Vagina (tissue), 2 donors: ENCODE measurements at regions not wholly inside any gene's neighbourhood (a gene's known extent, or its start where the extent isn't known, plus 50 kb on each side); places are given as distances from the start of the nearest gene placed in this dataset.

ENCODE experiments used
- DNase-seq, 2 donors: peaks; one replicate each; pipeline ENCODE4 v3.0.0-alpha.2; 2017; ENCODE audit errors: extremely low spot score in 2 of 2
- H3K27ac ChIP-seq: fragments of 200-600 bp; sonication (generic); one replicate; pipeline ENCODE4 v1.5.1; 2019
- H3K27me3 ChIP-seq: fragments of 200-600 bp; sonication (generic); one replicate; pipeline ENCODE4 v1.5.1; 2019
- H3K36me3 ChIP-seq, 2 donors: fragments of 200-600 bp; sonication (generic); one replicate each; pipeline ENCODE4 v1.5.1; 2017 to 2019
- H3K4me1 ChIP-seq: fragments of 200-600 bp; sonication (generic); one replicate; pipeline ENCODE4 v1.5.1; 2019
- H3K4me3 ChIP-seq, 2 donors: fragments of 200-600 bp; sonication (generic); 1 replicate in 1 of 2; 2 replicates in 1 of 2; pipeline ENCODE4 v1.5.1; 2016 to 2019
- H3K9me3 ChIP-seq: fragments of 200-600 bp; sonication (generic); one replicate; pipeline ENCODE4 v1.5.1; 2019
- POLR2A ChIP-seq, 2 donors: fragments of 450-650 bp; IDR thresholded peaks; one replicate each; pipeline ENCODE4 v1.6.1; 2017; ENCODE audit warnings: antibody characterized with exemption in 2 of 2, mild to moderate bottlenecking in 2 of 2, moderate library complexity in 2 of 2
- POLR2AphosphoS5 ChIP-seq, 2 donors: sonication (generic); formaldehyde crosslinking; IDR thresholded peaks; one replicate each; pipeline ENCODE4 v1.9.0; 2017; ENCODE audit warnings: antibody characterized with exemption in 2 of 2, mild to moderate bottlenecking in 2 of 2, low read depth in 1 of 2; ENCODE audit not compliant: insufficient read depth in 1 of 2
- intact Hi-C: fragments of 100-400 bp; cut with DNase I; formaldehyde crosslinking; loops from one replicate; pipeline ENCODE4 v1.15.1; 2023
- TF ChIP-seq, protein P1 (sequence below), 3 experiments: fragments of 450-650 bp in 2 of 3; fragments of 200-600 bp in 1 of 3; sonication (generic) in 1 of 3; IDR thresholded peaks; one replicate each; pipeline ENCODE4 v1.5.1; 2017 to 2019; ENCODE audit warnings: antibody characterized with exemption in 3 of 3, mild to moderate bottlenecking in 2 of 3, moderate library complexity in 2 of 3

DNA sequence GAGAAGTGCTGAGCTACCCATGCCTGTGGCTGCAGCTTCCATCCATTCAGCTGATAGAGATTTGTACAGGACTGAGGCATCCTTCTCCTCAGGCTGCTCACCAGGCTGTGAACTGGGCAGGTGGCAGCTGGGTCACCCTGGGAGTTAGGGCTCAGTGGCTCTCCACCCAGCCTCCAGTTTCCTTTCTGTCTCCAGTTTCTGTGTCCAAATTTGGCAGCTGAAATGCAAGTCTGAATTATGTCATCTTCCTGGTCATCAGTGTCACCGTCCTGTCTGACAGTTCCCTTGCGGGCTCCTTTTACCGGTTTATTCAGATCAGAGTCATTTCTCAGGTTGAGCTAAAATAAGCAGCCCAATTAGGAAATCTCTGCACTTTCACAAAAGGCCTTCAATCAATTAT is 93.3 kb downstream of the EDN1 start:
- Histone ChIP-seq H3K27ac (no peak overlapping the region), H3K36me3 (no peaks in the 10 kb centered on the region), H3K4me3 (no peak overlapping the region), H3K27me3 (no peaks in the 10 kb centered on the region), H3K4me1 (no peaks in the 10 kb centered on the region), H3K9me3 (no peaks in the 10 kb centered on the region)
- intact Hi-C loops, result no loop called here
- DNase-seq, result no peak
- TF ChIP-seq, protein P1, sequence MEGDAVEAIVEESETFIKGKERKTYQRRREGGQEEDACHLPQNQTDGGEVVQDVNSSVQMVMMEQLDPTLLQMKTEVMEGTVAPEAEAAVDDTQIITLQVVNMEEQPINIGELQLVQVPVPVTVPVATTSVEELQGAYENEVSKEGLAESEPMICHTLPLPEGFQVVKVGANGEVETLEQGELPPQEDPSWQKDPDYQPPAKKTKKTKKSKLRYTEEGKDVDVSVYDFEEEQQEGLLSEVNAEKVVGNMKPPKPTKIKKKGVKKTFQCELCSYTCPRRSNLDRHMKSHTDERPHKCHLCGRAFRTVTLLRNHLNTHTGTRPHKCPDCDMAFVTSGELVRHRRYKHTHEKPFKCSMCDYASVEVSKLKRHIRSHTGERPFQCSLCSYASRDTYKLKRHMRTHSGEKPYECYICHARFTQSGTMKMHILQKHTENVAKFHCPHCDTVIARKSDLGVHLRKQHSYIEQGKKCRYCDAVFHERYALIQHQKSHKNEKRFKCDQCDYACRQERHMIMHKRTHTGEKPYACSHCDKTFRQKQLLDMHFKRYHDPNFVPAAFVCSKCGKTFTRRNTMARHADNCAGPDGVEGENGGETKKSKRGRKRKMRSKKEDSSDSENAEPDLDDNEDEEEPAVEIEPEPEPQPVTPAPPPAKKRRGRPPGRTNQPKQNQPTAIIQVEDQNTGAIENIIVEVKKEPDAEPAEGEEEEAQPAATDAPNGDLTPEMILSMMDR (IDR thresholded peaks at IDR 0.05), result no peak
- TF ChIP-seq POLR2A (IDR thresholded peaks at IDR 0.05) (no peak), POLR2AphosphoS5 (IDR thresholded peaks at IDR 0.05; ENCODE audit: insufficient read depth in 1 of 2, low read depth in 1 of 2) (no peak)

DNA sequence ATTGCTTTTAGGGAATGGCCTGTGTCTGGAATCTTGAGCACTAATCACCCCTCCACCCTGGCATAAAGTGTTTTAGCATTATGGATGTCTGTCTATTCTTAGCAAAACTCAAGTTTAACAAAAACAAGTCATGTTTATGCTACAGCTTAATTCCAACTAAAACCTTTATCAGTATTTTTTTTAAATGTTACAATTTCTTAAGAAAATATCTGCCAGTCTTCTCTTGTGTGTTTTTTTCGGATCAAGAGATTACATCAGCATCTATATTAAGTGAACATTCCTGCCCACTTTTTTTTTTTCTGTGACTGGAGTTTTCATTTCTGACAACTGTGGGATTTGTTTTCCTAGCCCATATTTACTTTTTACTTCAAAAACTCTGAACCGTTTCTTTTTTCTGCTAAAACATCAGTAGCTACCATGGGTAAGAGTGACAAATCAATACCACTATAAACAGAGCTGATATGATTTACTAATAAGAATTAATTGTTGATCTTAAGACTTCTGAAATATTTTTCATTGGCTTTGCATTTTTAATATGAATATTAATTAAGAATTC is 94.3 kb downstream of the EDN1 start:
- no peaks in the 10 kb centered on the region for H3K9me3 ChIP-seq
- no peak for DNase-seq
- no peaks in the 10 kb centered on the region for H3K4me1 ChIP-seq
- TF ChIP-seq POLR2AphosphoS5 (IDR thresholded peaks at IDR 0.05; ENCODE audit: insufficient read depth in 1 of 2, low read depth in 1 of 2) (no peak), POLR2A (IDR thresholded peaks at IDR 0.05) (no peak)
- TF ChIP-seq, protein P1 (IDR thresholded peaks at IDR 0.05), result no peak
- H3K27me3 ChIP-seq, result no peaks in the 10 kb centered on the region
- no peaks in the 10 kb centered on the region for H3K36me3 ChIP-seq
- H3K4me3 ChIP-seq, result no peak overlapping the region
- intact Hi-C loops, result no loop called here
- no peak overlapping the region for H3K27ac ChIP-seq

DNA sequence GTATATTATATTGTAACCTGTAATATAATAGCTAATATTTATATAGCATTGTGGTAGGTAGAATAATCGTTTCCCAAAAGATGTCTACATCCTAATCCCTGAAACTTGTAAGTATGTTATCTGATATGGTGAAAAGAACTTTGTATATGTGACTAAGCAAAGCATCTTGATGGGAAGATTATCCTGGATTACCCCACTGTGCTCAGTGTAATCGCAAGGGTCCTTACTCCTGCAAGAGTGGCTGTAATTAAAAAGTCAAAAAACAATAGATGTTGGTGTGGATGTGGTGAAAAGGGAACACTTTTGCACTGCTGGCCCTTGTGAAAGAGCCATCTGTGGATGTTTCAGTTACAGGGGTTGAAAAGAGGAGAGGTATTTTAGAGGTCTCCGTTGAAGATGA is 95.2 kb downstream of the EDN1 start:
- Histone ChIP-seq H3K27ac (no peak overlapping the region), H3K9me3 (no peaks in the 10 kb centered on the region), H3K36me3 (no peaks in the 10 kb centered on the region), H3K27me3 (no peaks in the 10 kb centered on the region), H3K4me1 (no peaks in the 10 kb centered on the region), H3K4me3 (no peak overlapping the region)
- intact Hi-C loops, result no loop called here
- no peak for TF ChIP-seq POLR2A (IDR thresholded peaks at IDR 0.05)
- TF ChIP-seq POLR2AphosphoS5 (IDR thresholded peaks at IDR 0.05; ENCODE audit: insufficient read depth in 1 of 2, low read depth in 1 of 2), result no peak
- TF ChIP-seq, protein P1 (IDR thresholded peaks at IDR 0.05), result no peak
- DNase-seq, result no peak

DNA sequence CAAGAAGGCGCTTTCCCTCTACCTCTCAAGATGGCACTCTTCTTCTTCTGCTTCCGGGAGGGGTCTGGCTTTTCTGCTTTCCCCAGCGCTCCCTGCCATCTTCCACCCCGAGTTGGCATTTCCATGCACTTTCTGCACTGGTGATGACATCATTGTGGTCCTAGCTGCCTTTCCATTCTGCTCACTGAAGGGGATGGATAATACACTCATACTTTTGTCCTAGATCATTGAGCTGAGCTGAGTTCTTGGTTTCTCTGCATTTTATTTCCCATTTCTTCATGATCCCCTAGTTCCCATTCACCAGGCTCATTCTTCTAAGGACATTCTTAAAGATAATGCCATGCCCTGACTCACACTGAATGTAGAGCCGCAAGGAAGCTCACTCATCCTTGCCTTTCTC is 96.7 kb downstream of the EDN1 start:
- Histone ChIP-seq H3K4me1 (no peaks in the 10 kb centered on the region), H3K4me3 (no peak overlapping the region), H3K9me3 (no peaks in the 10 kb centered on the region), H3K27ac (no peak overlapping the region), H3K36me3 (no peaks in the 10 kb centered on the region), H3K27me3 (no peaks in the 10 kb centered on the region)
- TF ChIP-seq POLR2A (IDR thresholded peaks at IDR 0.05) (no peak), POLR2AphosphoS5 (IDR thresholded peaks at IDR 0.05; ENCODE audit: insufficient read depth in 1 of 2, low read depth in 1 of 2) (no peak)
- TF ChIP-seq, protein P1 (IDR thresholded peaks at IDR 0.05), result no peak
- DNase-seq, result no peak
- intact Hi-C loops, result no loop called here

DNA sequence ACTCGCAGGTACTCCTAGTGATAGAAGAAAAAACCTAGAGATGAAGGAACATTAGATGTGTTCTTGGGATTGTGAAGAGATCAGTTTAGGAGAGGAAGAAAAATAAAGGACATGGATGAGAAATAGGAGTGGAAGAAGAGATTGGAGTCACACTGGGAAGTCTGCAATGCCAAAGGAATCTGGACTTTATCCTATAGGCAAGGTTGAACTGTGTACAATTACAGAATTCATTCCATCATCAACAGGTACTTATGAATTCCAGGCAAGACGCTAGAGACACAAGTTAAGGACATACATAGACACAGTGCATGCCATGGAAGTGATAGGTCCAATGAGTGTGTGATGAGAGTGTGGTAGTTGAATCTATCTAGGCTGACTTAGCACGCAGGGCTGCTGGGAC is 101.3 kb downstream of the EDN1 start:
- H3K4me1 ChIP-seq, result no peaks in the 10 kb centered on the region
- TF ChIP-seq, protein P1 (IDR thresholded peaks at IDR 0.05), result no peak
- TF ChIP-seq POLR2AphosphoS5 (IDR thresholded peaks at IDR 0.05; ENCODE audit: insufficient read depth in 1 of 2, low read depth in 1 of 2) (no peak), POLR2A (IDR thresholded peaks at IDR 0.05) (no peak)
- no peak for DNase-seq
- H3K27ac ChIP-seq, result no peak overlapping the region
- no peak overlapping the region for H3K4me3 ChIP-seq
- H3K9me3 ChIP-seq, result no peaks in the 10 kb centered on the region
- H3K27me3 ChIP-seq, result no peaks in the 10 kb centered on the region
- intact Hi-C loops, result no loop called here
- no peaks in the 10 kb centered on the region for H3K36me3 ChIP-seq
